CD4-positive, CD25-positive, alpha-beta regulatory T cell (primary cell): ENCODE measurements at regions not wholly inside any gene's neighbourhood (a gene's known extent, or its start where the extent isn't known, plus 50 kb on each side); places are given as distances from the start of the nearest gene placed in this dataset.

Experiments
- ATAC-seq, 2 donors: fragments of 150-1000 bp; cut with Tn5 transposase; one replicate each; pipeline ENCODE4 v1.10.0; 2021; ENCODE audit warnings: low read depth in 2 of 2, moderate number of reproducible peaks in 2 of 2, moderate library complexity in 1 of 2
- DNase-seq, 3 donors: peaks; one replicate each; pipeline versions ENCODE4 v3.0.0 to v3.0.0-alpha.2; 2012 to 2022; ENCODE audit warnings: mixed read lengths in 1 of 3
- H3K27ac ChIP-seq: one replicate; pipeline ENCODE4 v1.7.0; 2013; ENCODE audit warnings: mild to moderate bottlenecking, low read length; ENCODE audit not compliant: insufficient read depth, poor library complexity, severe bottlenecking
- H3K27me3 ChIP-seq: one replicate; pipeline ENCODE4 v1.7.0; 2013; ENCODE audit warnings: low read length; ENCODE audit not compliant: control insufficient read depth, insufficient read depth
- H3K36me3 ChIP-seq: one replicate; pipeline ENCODE4 v1.7.0; 2013; ENCODE audit warnings: mild to moderate bottlenecking, low read length, moderate library complexity; ENCODE audit not compliant: control insufficient read depth, insufficient read depth
- H3K4me1 ChIP-seq: 2 replicates; pipeline ENCODE4 v1.7.0; 2013; ENCODE audit warnings: mild to moderate bottlenecking, low read length; ENCODE audit not compliant: insufficient read depth, control insufficient read depth, poor library complexity, severe bottlenecking
- H3K4me3 ChIP-seq: one replicate; pipeline ENCODE4 v1.7.0; 2013; ENCODE audit warnings: low read depth, mild to moderate bottlenecking, low read length, moderate library complexity
- H3K9me3 ChIP-seq, 2 experiments: 1 replicate in 1 of 2; 2 replicates in 1 of 2; pipeline ENCODE4 v1.7.0; 2013; ENCODE audit warnings: low read length in 2 of 2, mild to moderate bottlenecking in 1 of 2, moderate library complexity in 1 of 2; ENCODE audit not compliant: control insufficient read depth in 2 of 2
- H3K27ac Mint-ChIP-seq, 3 donors: one replicate each; pipeline ENCODE4 v1.8.0; 2020 to 2022; ENCODE audit warnings: mild to moderate bottlenecking in 3 of 3, mixed read lengths in 3 of 3, moderate library complexity in 2 of 3
- H3K27me3 Mint-ChIP-seq: one replicate; pipeline ENCODE4 v1.8.0; 2022; ENCODE audit warnings: mild to moderate bottlenecking, mixed read lengths
- H3K36me3 Mint-ChIP-seq: one replicate; pipeline ENCODE4 v1.8.0; 2020; ENCODE audit warnings: mixed read lengths
- H3K4me1 Mint-ChIP-seq, 4 donors: one replicate each; pipeline ENCODE4 v1.8.0; 2020 to 2022; ENCODE audit warnings: mixed read lengths in 4 of 4, mild to moderate bottlenecking in 1 of 4
- H3K4me3 Mint-ChIP-seq, 4 donors: one replicate each; pipeline ENCODE4 v1.8.0; 2020 to 2022; ENCODE audit warnings: mild to moderate bottlenecking in 4 of 4, mixed read lengths in 4 of 4, moderate library complexity in 3 of 4
- H3K9me3 Mint-ChIP-seq, 7 donors: one replicate each; pipeline ENCODE4 v1.8.0; 2020 to 2022; ENCODE audit warnings: mixed read lengths in 7 of 7, mild to moderate bottlenecking in 3 of 7, moderate library complexity in 2 of 7

GRCh38 chr13:34867590-34867989 lies 74.5 kb upstream of the NBEA start:
- DNase-seq, result no peak
- Histone ChIP-seq H3K27me3 (no peaks in the 10 kb centered on the region), H3K9me3 (no peaks in the 10 kb centered on the region), H3K4me1 (no peaks in the 10 kb centered on the region), H3K27ac (no peak overlapping the region), H3K36me3 (no peaks in the 10 kb centered on the region), H3K4me3 (no peak overlapping the region)
- Mint-ChIP-seq H3K36me3 (no peaks in the 10 kb centered on the region), H3K27ac (no peak overlapping the region), H3K4me3 (no peak overlapping the region), H3K27me3 (no peaks in the 10 kb centered on the region), H3K9me3 (no peaks in the 10 kb centered on the region), H3K4me1 (no peaks in the 10 kb centered on the region)
- no peak for ATAC-seq

GRCh38 chr13:34868733-34869132 lies 73.3 kb upstream of the NBEA start:
- Mint-ChIP-seq H3K9me3 (peaks cover 0 to 2% (median 0%) of the 10 kb centered on the region in 7 donors), H3K4me1 (no peaks in the 10 kb centered on the region), H3K27me3 (no peaks in the 10 kb centered on the region), H3K27ac (no peak overlapping the region), H3K4me3 (peak overlapping the region in 1 of 4 donors; percentile 4), H3K36me3 (no peaks in the 10 kb centered on the region)
- H3K27me3 ChIP-seq, result no peaks in the 10 kb centered on the region
- H3K4me1 ChIP-seq, result no peaks in the 10 kb centered on the region
- no peak for DNase-seq
- H3K9me3 ChIP-seq, result no peaks in the 10 kb centered on the region
- H3K4me3 ChIP-seq, result no peak overlapping the region
- no peaks in the 10 kb centered on the region for H3K36me3 ChIP-seq
- no peak for ATAC-seq
- no peak overlapping the region for H3K27ac ChIP-seq

- Mint-ChIP-seq H3K4me3 (no peak overlapping the region), H3K27me3 (no peaks in the 10 kb centered on the region), H3K27ac (no peak overlapping the region), H3K36me3 (no peaks in the 10 kb centered on the region), H3K4me1 (no peaks in the 10 kb centered on the region), H3K9me3 (peaks cover 0 to 5% (median under 1%) of the 10 kb centered on the region in 7 donors)
- no peak overlapping the region for H3K4me3 ChIP-seq
- H3K27me3 ChIP-seq, result no peaks in the 10 kb centered on the region
- no peaks in the 10 kb centered on the region for H3K36me3 ChIP-seq
- ATAC-seq (no peak), DNase-seq (no peak)
- no peaks in the 10 kb centered on the region for H3K4me1 ChIP-seq
- H3K27ac ChIP-seq, result no peak overlapping the region
- H3K9me3 ChIP-seq, result no peaks in the 10 kb centered on the region
Measured at GRCh38 chr13:34869696-34870095, 72.4 kb upstream of the NBEA start.

DNA sequence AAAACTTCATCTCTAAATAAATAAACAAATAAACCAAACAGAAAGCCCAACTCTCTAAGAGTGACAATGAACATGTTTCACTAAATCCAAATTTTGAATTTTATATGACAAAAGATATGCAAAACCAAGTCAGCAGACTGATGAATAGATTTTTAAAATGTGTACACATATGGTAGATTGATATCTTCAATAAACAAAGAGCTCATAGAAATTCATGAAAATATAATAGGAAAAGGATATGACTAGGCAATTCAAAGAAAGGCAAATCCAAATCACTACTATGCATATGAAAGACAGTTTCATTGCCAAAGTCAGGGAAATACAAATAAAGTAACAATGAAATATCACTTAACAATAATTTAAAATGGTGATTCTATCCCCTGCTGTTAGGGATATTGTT lies 63.7 kb upstream of the NBEA start:
- DNase-seq (no peak), ATAC-seq (no peak)
- no peaks in the 10 kb centered on the region for H3K27me3 Mint-ChIP-seq
- H3K27ac Mint-ChIP-seq, result no peak overlapping the region
- no peaks in the 10 kb centered on the region for H3K36me3 Mint-ChIP-seq
- H3K4me3 Mint-ChIP-seq, result no peak overlapping the region
- H3K4me3 ChIP-seq, result no peak overlapping the region
- no peak overlapping the region for H3K27ac ChIP-seq
- no peaks in the 10 kb centered on the region for H3K9me3 ChIP-seq
- H3K4me1 ChIP-seq, result no peaks in the 10 kb centered on the region
- H3K27me3 ChIP-seq, result no peaks in the 10 kb centered on the region
- H3K36me3 ChIP-seq, result no peaks in the 10 kb centered on the region
- peaks cover 0 to 9% (median 6%) of the 10 kb centered on the region in 7 donors for H3K9me3 Mint-ChIP-seq
- H3K4me1 Mint-ChIP-seq, result no peaks in the 10 kb centered on the region

- no peaks in the 10 kb centered on the region for H3K4me1 ChIP-seq
- Mint-ChIP-seq H3K4me3 (no peak overlapping the region), H3K27ac (no peak overlapping the region)
Measured at GRCh38 chr13:34879851-34880250, 62.2 kb upstream of the NBEA start.

DNA sequence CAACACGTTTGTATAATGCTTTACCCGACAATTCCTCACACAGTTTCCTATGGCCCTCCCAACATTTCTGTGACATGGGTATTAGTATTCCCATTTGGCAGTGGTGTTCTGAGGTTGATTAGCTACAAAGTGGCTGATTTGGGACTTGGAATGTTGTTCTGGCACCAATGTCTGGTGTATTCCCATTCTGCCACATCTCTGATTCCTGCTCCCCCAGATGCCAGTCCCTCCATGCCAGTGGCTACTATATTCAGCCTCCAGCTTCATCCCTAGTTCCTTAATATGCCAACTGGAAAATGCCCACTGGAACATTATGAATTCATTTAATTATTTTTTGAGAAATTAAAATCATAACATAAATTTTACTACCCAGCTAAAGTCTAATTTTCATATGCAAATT lies 60.6 kb upstream of the NBEA start:
- Histone ChIP-seq H3K27ac (no peak overlapping the region), H3K9me3 (no peaks in the 10 kb centered on the region), H3K27me3 (no peaks in the 10 kb centered on the region), H3K4me3 (no peak overlapping the region), H3K4me1 (no peaks in the 10 kb centered on the region), H3K36me3 (no peaks in the 10 kb centered on the region)
- ATAC-seq (no peak), DNase-seq (no peak)
- Mint-ChIP-seq H3K4me3 (no peak overlapping the region), H3K27ac (no peak overlapping the region), H3K27me3 (no peaks in the 10 kb centered on the region), H3K9me3 (peaks cover 0 to 8% (median 3%) of the 10 kb centered on the region in 7 donors), H3K36me3 (no peaks in the 10 kb centered on the region), H3K4me1 (no peaks in the 10 kb centered on the region)

More at GRCh38 chr13:34879851-34880250, 62.2 kb upstream of the NBEA start:
- peaks cover 0 to 7% (median 3%) of the 10 kb centered on the region in 7 donors for H3K9me3 Mint-ChIP-seq
- ATAC-seq, result no peak
- no peaks in the 10 kb centered on the region for H3K27me3 Mint-ChIP-seq
- H3K27ac ChIP-seq, result no peak overlapping the region
- no peaks in the 10 kb centered on the region for H3K36me3 ChIP-seq
- H3K4me3 ChIP-seq, result no peak overlapping the region
- DNase-seq, result no peak
- no peaks in the 10 kb centered on the region for H3K27me3 ChIP-seq
- no peaks in the 10 kb centered on the region for H3K4me1 Mint-ChIP-seq
- no peaks in the 10 kb centered on the region for H3K36me3 Mint-ChIP-seq
- no peaks in the 10 kb centered on the region for H3K9me3 ChIP-seq

DNA sequence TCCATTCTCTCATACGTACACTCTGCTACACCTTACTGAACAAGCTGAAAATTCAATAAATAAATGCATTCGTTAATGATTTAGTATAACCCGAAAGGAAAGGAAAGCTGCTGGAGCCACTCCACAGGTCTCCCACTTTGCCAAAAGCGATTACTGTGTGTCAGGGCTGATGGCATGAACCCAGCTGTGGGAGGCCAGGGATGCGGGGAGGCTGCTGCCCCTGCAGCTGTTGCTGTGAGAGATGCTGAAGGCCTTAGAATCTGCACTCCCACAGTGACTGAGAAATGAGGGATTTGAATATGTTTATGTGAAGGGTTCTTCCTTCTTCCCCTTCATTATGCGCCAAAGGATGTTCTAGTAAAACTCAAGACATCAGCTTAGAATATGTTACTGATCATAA lies 58.7 kb upstream of the NBEA start:
- H3K4me3 Mint-ChIP-seq, result no peak overlapping the region
- no peaks in the 10 kb centered on the region for H3K4me1 Mint-ChIP-seq
- H3K36me3 Mint-ChIP-seq, result no peaks in the 10 kb centered on the region
- no peak overlapping the region for H3K27ac ChIP-seq
- no peak overlapping the region for H3K4me3 ChIP-seq
- no peak overlapping the region for H3K27ac Mint-ChIP-seq
- no peak for ATAC-seq
- no peaks in the 10 kb centered on the region for H3K36me3 ChIP-seq
- DNase-seq, result no peak
- no peaks in the 10 kb centered on the region for H3K4me1 ChIP-seq
- H3K9me3 Mint-ChIP-seq, result peaks cover 0 to 8% (median 3%) of the 10 kb centered on the region in 7 donors
- no peaks in the 10 kb centered on the region for H3K27me3 Mint-ChIP-seq
- H3K9me3 ChIP-seq, result no peaks in the 10 kb centered on the region
- no peaks in the 10 kb centered on the region for H3K27me3 ChIP-seq

DNA sequence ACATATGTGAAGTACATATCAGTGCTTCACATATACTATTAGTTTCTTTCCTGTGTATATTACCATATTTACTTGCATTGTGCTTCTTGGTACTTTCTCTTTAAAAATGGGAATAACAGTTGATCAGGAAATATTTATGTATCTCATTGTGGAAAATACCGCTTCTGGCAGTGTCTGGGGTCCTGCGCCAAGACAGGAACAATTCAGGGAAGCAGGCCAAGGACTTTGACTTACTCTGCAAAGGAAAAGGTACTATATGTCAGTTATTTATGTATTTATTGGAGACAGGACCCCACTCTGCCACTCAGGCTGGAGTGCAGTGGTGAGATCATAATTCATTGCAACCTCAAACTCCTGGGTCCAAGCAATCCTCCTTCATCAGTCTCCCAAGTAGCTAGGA lies 57.7 kb upstream of the NBEA start:
- no peaks in the 10 kb centered on the region for H3K27me3 ChIP-seq
- H3K4me3 ChIP-seq, result no peak overlapping the region
- H3K36me3 Mint-ChIP-seq, result no peaks in the 10 kb centered on the region
- H3K4me3 Mint-ChIP-seq, result no peak overlapping the region
- H3K27me3 Mint-ChIP-seq, result no peaks in the 10 kb centered on the region
- no peak overlapping the region for H3K27ac Mint-ChIP-seq
- no peaks in the 10 kb centered on the region for H3K9me3 ChIP-seq
- no peak overlapping the region for H3K27ac ChIP-seq
- no peaks in the 10 kb centered on the region for H3K36me3 ChIP-seq
- ATAC-seq (no peak), DNase-seq (no peak)
- H3K4me1 Mint-ChIP-seq, result no peaks in the 10 kb centered on the region
- H3K4me1 ChIP-seq, result no peaks in the 10 kb centered on the region
- peaks cover 0 to 9% (median 3%) of the 10 kb centered on the region in 7 donors for H3K9me3 Mint-ChIP-seq
